Adrenal gland (tissue), 5 donors: ENCODE measurements at regions not wholly inside any gene's neighbourhood (a gene's known extent, or its start where the extent isn't known, plus 50 kb on each side); places are given as distances from the start of the nearest gene placed in this dataset.

Experiments used
- POLR2A ChIP-seq, 2 donors: fragments of 450-650 bp; IDR thresholded peaks; one replicate each; pipeline ENCODE4 v1.6.1; 2017; ENCODE audit warnings: antibody characterized with exemption in 2 of 2, mild to moderate bottlenecking in 2 of 2, moderate library complexity in 1 of 2
- TF ChIP-seq, protein P1 (sequence below), 6 experiments: fragments of 450-650 bp in 4 of 6; fragments of 200-600 bp in 2 of 6; sonication (generic) in 1 of 6; IDR thresholded peaks; 1 replicate in 5 of 6; 2 replicates in 1 of 6; pipeline versions ENCODE4 v1.5.1 to v1.8.0; 2016 to 2021; ENCODE audit warnings: antibody characterized with exemption in 6 of 6, mild to moderate bottlenecking in 2 of 6, moderate library complexity in 1 of 6
- donor health status: DM: no; HTN: no; CAD: no.

DNA sequence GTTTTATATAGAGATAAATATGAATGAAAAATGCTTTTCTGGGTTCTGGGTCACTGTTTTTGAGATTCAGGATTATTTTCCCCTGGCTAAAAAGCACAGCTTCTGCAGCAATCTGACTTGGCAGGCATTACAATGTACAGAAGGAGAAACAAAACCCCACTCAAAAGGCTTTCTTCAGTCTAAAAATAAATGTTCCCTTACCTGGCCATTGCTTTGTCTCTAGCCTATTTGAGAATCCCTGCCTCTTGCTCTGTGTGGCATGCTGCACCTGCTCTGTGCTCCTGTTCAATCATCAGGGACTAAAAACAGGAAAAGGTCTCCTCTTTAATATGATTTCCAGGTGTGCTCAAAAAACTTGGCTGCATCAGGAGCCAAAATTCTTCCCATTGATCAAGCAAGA, 187.4 kb upstream of the STAC start:
- TF ChIP-seq, protein P1, sequence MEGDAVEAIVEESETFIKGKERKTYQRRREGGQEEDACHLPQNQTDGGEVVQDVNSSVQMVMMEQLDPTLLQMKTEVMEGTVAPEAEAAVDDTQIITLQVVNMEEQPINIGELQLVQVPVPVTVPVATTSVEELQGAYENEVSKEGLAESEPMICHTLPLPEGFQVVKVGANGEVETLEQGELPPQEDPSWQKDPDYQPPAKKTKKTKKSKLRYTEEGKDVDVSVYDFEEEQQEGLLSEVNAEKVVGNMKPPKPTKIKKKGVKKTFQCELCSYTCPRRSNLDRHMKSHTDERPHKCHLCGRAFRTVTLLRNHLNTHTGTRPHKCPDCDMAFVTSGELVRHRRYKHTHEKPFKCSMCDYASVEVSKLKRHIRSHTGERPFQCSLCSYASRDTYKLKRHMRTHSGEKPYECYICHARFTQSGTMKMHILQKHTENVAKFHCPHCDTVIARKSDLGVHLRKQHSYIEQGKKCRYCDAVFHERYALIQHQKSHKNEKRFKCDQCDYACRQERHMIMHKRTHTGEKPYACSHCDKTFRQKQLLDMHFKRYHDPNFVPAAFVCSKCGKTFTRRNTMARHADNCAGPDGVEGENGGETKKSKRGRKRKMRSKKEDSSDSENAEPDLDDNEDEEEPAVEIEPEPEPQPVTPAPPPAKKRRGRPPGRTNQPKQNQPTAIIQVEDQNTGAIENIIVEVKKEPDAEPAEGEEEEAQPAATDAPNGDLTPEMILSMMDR (IDR thresholded peaks at IDR 0.05) = no peak
- TF ChIP-seq POLR2A (IDR thresholded peaks at IDR 0.05) = no peak
